T-helper 1 cell treated with Interleukin-12 subunit alpha and Interleukin-12 subunit beta and Interleukin-4 antibody, amounts not matched to agents 30 μg/mL and 1 μg/mL, for 36 hours (primary cell): ENCODE measurements at regions not wholly inside any gene's neighbourhood (a gene's known extent, or its start where the extent isn't known, plus 50 kb on each side); places are given as distances from the start of the nearest gene placed in this dataset.

Source experiments
- H3K27ac Mint-ChIP-seq: one replicate; pipeline ENCODE4 v1.8.0; 2021; ENCODE audit warnings: mild to moderate bottlenecking, mixed read lengths
- H3K27me3 Mint-ChIP-seq: one replicate; pipeline ENCODE4 v1.8.0; 2021; ENCODE audit warnings: low read depth, mixed read lengths
- H3K36me3 Mint-ChIP-seq: one replicate; pipeline ENCODE4 v1.8.0; 2021; ENCODE audit warnings: low read depth, mixed read lengths
- H3K4me1 Mint-ChIP-seq: one replicate; pipeline ENCODE4 v1.8.0; 2021; ENCODE audit warnings: low read depth, mixed read lengths
- H3K4me3 Mint-ChIP-seq: one replicate; pipeline ENCODE4 v1.8.0; 2021; ENCODE audit warnings: mild to moderate bottlenecking, moderate library complexity, mixed read lengths
- H3K9me3 Mint-ChIP-seq: one replicate; pipeline ENCODE4 v1.8.0; 2021; ENCODE audit warnings: mixed read lengths

- no peak overlapping the region for H3K4me3 Mint-ChIP-seq
- H3K9me3 Mint-ChIP-seq = no peaks in the 10 kb centered on the region
- H3K27ac Mint-ChIP-seq = no peak overlapping the region
- H3K4me1 Mint-ChIP-seq = no peaks in the 10 kb centered on the region
- no peaks in the 10 kb centered on the region for H3K36me3 Mint-ChIP-seq
- peaks cover 4% of the 10 kb centered on the region for H3K27me3 Mint-ChIP-seq
Observed at GRCh38 chrX:51437521-51437920, 58.9 kb downstream of the NUDT11 start.

- H3K27me3 Mint-ChIP-seq = peaks cover 4% of the 10 kb centered on the region
- H3K9me3 Mint-ChIP-seq = no peaks in the 10 kb centered on the region
- H3K4me3 Mint-ChIP-seq = no peak overlapping the region
- no peak overlapping the region for H3K27ac Mint-ChIP-seq
- no peaks in the 10 kb centered on the region for H3K36me3 Mint-ChIP-seq
- H3K4me1 Mint-ChIP-seq = no peaks in the 10 kb centered on the region
Observed at GRCh38 chrX:51435101-51435500, 61.3 kb downstream of the NUDT11 start.

- Mint-ChIP-seq H3K9me3 (no peaks in the 10 kb centered on the region), H3K27me3 (no peaks in the 10 kb centered on the region), H3K27ac (no peak overlapping the region), H3K4me1 (no peaks in the 10 kb centered on the region), H3K4me3 (no peak overlapping the region), H3K36me3 (no peaks in the 10 kb centered on the region)
Observed at GRCh38 chrX:51421972-51422597, 74.3 kb downstream of the NUDT11 start.

GRCh38 chrX:51420610-51421009 is 75.8 kb downstream of the NUDT11 start:
- H3K4me3 Mint-ChIP-seq = no peak overlapping the region
- no peaks in the 10 kb centered on the region for H3K27me3 Mint-ChIP-seq
- no peaks in the 10 kb centered on the region for H3K36me3 Mint-ChIP-seq
- no peak overlapping the region for H3K27ac Mint-ChIP-seq
- no peaks in the 10 kb centered on the region for H3K4me1 Mint-ChIP-seq
- no peaks in the 10 kb centered on the region for H3K9me3 Mint-ChIP-seq

GRCh38 chrX:51408462-51408861 is 75.8 kb downstream of the NUDT10 start:
- Mint-ChIP-seq H3K36me3 (no peaks in the 10 kb centered on the region), H3K4me1 (no peaks in the 10 kb centered on the region), H3K4me3 (no peak overlapping the region), H3K9me3 (no peaks in the 10 kb centered on the region), H3K27me3 (no peaks in the 10 kb centered on the region), H3K27ac (no peak overlapping the region)

- Mint-ChIP-seq H3K4me3 (no peak overlapping the region), H3K9me3 (no peaks in the 10 kb centered on the region), H3K27me3 (no peaks in the 10 kb centered on the region), H3K4me1 (no peaks in the 10 kb centered on the region), H3K27ac (no peak overlapping the region), H3K36me3 (no peaks in the 10 kb centered on the region)
Observed at GRCh38 chrX:51407520-51408409, 75.1 kb downstream of the NUDT10 start.

- Mint-ChIP-seq H3K4me1 (no peaks in the 10 kb centered on the region), H3K9me3 (no peaks in the 10 kb centered on the region), H3K27ac (no peak overlapping the region), H3K4me3 (no peak overlapping the region), H3K27me3 (no peaks in the 10 kb centered on the region), H3K36me3 (no peaks in the 10 kb centered on the region)
Observed at GRCh38 chrX:51406688-51407519, 74.3 kb downstream of the NUDT10 start.

GRCh38 chrX:51404445-51404844 is 71.8 kb downstream of the NUDT10 start:
- Mint-ChIP-seq H3K4me1 (no peaks in the 10 kb centered on the region), H3K4me3 (no peak overlapping the region), H3K9me3 (no peaks in the 10 kb centered on the region), H3K36me3 (no peaks in the 10 kb centered on the region), H3K27me3 (no peaks in the 10 kb centered on the region), H3K27ac (no peak overlapping the region)

- no peaks in the 10 kb centered on the region for H3K36me3 Mint-ChIP-seq
- peaks cover 10% of the 10 kb centered on the region for H3K4me1 Mint-ChIP-seq
- peaks cover 13% of the 10 kb centered on the region for H3K9me3 Mint-ChIP-seq
- no peaks in the 10 kb centered on the region for H3K27me3 Mint-ChIP-seq
- peak overlapping the region; percentile 84 for H3K4me3 Mint-ChIP-seq
- H3K27ac Mint-ChIP-seq = peak overlapping the region; percentile 87
Observed at GRCh38 chrX:51395810-51396728, 63.4 kb downstream of the NUDT10 start.

GRCh38 chrX:51395480-51395809 is 62.8 kb downstream of the NUDT10 start:
- Mint-ChIP-seq H3K27me3 (no peaks in the 10 kb centered on the region), H3K4me3 (peak overlapping the region; percentile 84), H3K36me3 (no peaks in the 10 kb centered on the region), H3K9me3 (peaks cover 15% of the 10 kb centered on the region), H3K27ac (no peak overlapping the region), H3K4me1 (peaks cover 10% of the 10 kb centered on the region)
